GM18507 (cell line): ENCODE measurements at regions not wholly inside any gene's neighbourhood (a gene's known extent, or its start where the extent isn't known, plus 50 kb on each side); places are given as distances from the start of the nearest gene placed in this dataset.

ENCODE experiments used
- DNase-seq: peaks from one replicate; pipeline ENCODE4 v3.0.0; 2011; ENCODE audit warnings: low read depth; ENCODE audit not compliant: insufficient read length; ENCODE audit errors: extremely low spot score
- FAIRE-seq: peaks from 2 replicates; lab custom pipeline; 2011; peaks lifted over from hg19 to GRCh38; lab: Jason Lieb, UNC

DNA sequence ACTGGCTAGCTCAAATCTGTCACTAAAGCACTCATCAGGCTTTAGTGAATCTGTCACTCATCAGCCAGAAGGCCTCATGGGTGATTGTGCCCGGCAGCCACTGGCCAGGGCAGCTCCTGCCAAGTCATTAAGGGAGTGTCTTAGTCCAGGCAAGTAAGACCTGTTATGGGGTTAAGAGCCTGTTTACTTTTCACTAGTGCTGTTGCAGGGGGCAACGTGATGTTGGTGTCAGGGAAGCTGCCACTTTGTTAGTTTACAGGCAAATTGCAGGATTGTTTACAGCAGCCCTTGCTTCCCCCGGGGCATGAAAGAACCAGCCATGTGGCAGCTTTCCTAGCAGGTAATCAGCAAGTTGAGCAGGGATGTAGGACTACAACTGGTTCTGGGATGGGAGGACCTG is 155.6 kb upstream of the NCAM1 start:
- FAIRE-seq (no peak), DNase-seq (no peak)

DNA sequence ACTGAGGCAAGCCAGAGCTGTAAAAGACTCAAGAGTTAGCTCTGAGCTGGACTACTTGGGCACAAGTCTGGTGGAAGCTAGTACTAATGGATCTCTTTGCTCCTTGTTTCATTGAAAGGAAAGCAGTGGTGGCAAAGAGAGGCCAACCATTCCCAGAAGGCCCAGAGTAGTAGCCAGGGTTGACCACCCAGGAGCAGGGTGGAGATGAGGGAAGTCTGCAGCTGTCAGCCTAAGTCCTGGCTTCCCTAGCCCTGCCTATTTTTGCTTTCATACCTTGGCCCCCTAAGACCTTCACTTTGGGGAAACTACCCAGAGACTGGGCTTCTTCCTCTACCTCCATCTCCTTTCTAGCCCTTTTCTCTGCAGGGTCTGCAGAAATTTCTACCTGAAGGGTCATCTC is 155.0 kb upstream of the NCAM1 start:
- FAIRE-seq: no peak
- DNase-seq: no peak

DNA sequence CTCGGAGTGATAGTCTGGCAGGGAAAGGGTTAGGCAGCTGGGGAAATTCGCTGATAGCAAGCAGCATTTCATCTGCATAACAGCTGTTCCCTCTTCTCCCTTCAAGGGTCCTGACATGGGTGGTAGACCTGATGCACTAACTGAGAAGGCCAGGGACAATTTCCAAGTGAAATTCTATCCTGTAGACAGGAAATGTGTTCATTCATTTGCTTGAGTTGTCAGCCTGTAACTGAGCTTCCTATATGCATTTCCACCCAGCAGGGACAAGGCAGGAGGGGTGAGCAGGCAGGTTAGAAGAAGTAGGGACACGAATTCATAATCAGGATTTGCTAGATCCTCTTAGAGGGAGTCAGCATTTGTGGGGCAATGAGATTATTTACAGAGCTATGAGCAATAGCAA is 154.3 kb upstream of the NCAM1 start:
- FAIRE-seq (no peak), DNase-seq (no peak)

DNA sequence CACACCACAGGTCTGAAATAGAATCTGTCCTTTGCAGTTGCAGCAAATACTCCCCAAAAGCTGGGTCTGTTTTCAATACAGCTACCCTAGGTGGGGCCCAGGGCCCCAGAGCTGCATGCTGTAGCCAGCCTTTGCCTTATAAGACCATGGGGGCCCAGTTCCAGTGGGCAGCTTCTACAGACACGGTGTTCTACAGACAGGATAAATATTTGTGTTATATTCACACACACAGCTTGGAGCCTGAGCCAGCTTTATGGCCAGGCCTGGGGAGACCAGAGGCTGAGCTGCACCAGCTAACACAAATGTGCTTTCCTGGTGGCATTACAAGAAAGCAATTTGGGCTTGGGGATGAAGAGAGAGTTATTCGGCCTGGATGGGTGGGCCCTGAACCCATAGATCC is 151.8 kb upstream of the NCAM1 start:
- FAIRE-seq (no peak), DNase-seq (no peak)

DNA sequence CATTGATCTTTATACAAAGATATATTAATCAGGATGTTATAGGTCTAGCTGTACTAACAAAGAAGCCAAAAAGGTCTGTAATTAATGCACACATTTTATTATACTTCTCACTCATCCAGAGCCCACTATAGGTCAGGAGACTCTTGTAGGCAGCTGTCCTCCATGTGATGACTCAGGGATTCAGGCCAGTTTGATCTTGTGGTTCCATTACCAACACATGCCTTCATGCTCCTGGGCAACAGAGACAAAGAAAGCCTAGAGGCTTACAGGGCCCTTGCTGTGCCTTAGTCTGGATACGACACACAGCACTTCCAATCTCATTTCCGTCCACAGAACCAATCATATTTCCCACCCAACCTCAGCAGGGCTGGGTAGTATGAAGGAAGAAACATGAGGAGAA is 150.3 kb upstream of the NCAM1 start:
- no peak for FAIRE-seq
- DNase-seq: no peak

DNA sequence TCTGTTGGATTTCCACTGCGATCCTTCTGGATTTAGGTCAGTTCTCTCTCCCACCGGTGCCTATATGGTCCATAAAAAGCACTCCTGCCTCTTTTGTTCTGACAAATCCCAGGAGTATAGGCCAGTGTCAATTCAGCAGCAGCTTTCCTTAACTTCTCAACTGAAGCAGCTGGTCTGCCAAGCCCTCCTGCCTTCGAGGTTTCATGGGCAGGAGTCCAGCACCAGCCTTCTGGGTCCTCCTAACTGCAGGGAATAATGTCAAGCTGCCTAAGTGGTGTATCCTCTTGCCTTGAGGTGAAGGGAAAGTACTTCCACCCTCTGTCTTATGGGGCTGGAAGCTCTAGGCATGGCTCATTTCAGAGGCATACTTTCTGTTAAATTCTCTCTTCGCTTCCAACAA is 149.4 kb upstream of the NCAM1 start:
- DNase-seq: no peak
- FAIRE-seq: no peak

DNA sequence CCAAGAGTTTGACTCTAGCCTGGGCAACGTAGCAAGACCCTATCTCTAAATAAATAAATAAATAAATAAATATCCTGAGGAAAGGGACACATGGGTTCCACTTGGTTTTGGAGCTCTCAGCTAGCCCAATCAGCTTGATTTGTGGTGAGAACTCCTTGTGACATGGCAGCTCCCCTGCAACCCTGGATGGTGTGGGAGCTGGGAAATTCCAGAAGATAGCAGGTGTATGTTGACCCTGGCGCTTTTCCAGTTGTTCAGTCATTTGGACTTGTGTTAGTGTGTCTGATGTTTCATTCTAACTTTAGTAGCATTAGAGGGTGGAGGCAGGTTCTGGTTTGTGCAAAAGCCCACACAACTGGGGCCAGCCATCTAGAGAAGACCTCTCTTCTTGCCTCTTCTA is 148.5 kb upstream of the NCAM1 start:
- FAIRE-seq: no peak
- no peak for DNase-seq

DNA sequence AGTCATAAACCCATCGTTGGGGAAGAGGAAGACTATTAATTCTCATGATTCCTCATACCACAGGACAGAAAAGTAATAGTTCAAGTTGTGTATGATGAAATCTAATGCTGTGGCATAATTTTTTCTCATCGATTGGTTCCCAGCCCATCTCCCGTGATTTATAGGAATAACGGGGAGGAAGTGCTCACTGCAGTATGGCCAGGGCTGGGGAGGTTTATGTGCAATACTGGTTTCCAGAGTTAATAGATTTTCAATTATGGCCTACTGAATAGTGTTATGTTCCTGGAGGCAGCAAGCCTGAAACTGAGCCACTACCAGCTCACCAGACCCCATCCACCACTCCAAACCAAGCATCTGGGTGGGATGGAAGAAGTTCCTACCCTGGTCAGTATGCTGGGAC is 147.1 kb upstream of the NCAM1 start:
- FAIRE-seq: no peak
- DNase-seq: no peak

DNA sequence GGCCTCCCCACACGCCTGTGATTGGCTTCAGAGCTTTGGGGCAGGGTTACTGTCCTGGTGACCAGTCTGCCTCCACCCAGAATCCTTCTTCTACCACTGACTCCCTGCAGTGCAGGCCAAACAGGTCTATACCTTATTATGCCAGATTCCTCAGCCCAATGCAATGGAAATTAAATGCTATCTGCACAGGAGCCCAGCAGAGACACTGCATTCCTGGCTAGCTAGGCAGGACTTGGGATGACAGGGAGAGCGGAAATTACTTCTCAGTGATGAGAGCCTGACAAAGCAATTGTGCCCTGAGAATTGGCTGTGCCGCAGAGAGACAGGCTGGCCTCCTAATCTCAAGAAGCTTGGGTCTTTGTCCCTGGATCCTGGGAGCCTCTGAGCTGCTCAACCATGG is 143.8 kb upstream of the NCAM1 start:
- no peak for DNase-seq
- no peak for FAIRE-seq

DNA sequence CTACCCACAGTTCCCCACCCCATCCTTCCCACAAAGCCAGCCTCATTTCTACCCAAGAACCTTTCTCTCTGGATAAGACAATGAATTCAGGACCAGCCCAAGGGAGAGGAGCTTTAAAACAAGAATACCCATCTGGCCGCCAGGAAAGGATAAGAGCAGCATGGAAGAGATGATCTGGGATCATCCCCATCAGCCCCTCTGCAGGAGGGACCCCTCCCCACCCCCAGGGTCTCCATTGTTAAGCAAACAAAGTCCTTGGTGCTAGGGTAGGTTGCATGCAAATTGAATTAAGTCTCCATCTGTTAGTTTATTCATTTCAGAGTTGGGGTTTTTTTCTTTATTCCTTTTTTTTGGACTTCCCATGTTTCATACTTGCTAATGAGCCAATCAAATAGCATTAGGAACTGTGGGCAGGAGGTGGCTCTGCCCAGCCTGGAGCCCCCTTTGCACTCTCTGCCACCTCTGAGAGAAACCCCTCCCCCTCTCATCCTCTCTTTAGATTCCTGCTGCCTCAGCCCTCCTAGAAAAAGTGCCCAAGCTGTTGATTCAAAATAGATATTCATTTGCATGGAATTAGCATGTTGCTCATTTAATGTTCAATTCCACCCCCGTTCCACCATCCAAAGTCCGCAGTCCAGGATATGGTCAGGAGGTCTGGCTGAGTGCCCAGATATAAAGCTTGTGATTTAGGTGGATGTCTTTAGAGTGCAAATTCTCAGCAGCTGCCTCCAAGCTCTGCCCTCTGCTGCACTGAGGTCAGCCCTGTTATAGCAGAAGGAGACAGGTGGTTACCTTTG is 138.5 kb upstream of the NCAM1 start:
- no peak for DNase-seq
- FAIRE-seq: no peak

DNA sequence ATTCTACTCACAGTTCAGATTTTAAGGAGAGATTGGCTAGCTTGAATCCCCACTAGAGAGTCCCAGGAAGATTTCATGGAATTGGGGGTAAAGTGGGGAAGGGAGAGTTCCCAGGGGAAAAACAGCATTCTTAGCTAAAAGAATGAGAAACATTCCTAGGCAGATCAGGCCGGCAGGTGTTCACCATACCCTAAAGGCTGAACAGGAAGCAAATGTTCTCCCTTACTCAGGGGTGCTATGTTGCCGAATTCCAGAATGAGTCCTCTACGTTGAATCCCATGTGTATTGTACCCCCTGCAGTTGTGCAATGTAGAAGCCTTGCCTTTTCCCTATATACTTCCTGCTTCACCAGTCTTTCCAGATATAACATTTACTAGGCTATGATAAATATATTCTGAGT is 135.2 kb upstream of the NCAM1 start:
- DNase-seq (no peak), FAIRE-seq (no peak)

DNA sequence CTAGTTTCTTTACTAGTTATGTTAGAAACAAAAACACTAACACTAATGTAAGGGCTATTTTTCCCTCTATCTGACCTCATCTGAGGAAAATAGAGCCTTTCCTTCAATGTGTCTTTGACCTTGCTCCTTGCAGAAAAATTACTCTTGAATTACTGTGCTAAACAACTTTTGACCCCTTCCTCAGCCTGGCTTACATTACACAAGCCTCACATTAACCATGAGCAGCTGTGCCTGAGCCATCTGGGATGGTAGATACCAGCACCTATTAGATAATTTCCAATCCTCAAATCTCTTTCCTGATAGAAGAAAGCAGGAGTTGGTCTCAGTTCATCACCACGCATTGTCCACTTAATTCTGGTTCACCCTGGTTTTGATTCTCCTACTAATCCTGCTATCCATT is 134.4 kb upstream of the NCAM1 start:
- no peak for FAIRE-seq

DNA sequence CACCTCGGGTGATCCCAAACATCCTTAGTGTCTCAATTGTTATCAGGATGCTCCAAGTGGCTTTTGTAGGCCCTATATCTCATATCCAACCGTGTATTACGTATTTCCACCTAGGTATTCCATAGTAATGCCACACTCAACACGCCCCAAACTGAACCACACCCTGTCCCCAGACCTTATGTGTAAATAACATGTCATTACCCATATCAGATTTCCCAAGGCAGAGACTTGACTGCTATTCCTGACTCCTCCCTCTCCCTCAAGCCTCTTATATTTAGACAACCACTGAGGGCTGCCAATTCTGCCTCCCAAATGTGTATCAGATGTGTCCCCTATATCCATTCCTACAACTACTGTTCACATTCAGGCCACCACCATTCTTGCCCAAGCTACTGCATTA is 132.8 kb upstream of the NCAM1 start:
- FAIRE-seq (no peak), DNase-seq (no peak)

More for the DNA sequence above, 134.4 kb upstream of the NCAM1 start:
- DNase-seq: no peak

DNA sequence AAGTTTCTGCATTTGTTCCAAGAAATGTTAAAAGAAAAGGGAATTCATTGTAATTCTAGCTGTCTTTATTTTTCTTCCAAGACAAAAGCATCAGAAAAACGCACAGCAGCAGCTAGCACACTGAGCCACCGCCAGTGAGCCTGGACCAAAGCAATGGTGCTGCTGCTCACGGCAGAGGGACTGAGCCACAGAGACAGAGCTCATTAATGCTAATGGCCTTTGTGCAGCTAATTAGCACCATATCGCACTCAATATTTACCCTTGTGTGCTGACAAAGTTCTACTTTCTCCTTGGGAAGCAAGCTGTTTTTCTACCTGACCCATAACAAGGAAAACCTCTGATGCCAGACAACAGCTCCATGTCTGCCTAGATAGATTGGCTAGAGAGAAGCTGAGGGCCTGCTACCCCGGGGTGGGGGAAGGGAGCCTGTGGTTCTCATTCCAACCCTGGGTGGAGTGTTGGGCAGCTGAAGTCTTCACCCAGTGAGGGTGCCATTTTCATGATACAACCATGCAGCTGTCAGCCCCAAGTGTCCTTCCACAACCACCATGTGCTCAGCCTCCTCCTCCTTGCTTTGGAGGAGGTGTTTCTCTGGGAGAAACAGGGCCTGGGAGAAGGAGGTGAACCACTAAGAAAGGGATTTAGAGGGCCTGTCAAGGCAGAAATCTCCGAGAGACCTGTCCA is 131.1 kb upstream of the NCAM1 start:
- DNase-seq (no peak), FAIRE-seq (no peak)

DNA sequence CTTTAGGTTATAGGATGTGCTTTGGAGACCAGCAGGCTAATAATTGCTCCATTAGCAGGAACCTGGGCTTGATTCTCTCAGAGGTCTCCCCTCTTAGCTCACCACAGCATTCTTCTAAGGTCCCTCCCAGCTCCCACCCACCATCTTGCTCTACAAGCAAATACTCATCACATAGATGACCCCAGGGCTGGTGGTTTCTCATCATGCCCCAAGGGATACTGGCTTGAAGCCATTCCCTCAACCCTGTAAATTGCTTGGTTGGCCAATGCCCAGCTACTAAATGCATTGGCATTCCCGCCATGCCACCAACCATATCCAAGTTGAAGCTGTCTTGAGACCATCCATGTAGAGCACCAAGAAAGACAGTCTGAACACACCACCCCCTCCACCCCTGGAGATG is 130.2 kb upstream of the NCAM1 start:
- DNase-seq (no peak), FAIRE-seq (no peak)

DNA sequence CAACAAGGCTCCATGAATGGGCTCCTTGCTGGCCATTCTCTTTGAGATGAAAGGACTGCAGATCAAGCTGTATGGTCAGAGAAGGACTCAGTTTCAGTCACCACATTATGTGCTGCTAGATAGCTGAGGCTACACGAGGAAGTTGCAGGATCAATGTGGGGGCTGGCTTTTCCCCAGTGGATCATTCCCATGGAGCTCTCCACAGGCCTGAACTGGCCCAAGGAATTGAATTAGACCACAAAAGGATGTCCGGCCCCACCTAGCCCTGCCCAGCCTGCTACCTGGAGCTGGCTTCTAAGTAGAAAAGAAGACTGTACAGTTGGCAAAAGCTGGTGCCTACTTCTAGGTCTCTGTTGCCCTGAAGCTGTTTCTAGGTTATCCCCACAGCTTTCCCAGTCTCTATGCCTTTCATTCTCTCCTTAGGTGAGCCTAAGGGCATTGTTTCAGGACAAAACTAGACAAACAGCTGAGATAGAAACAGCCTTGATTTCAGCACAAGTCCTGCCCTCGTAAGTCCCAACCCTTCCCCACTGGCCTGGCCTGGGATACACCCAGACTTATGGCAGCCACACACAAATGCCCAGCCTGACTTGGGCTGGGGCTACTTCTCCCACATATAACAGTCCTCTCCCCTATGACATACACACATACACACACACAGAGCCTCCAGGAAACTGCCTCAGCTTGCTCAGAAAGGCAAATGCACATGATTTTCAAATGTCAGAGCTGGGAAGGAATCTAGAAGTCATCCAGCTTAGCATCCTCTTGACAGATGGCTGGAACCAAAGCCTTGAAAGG is 129.1 kb upstream of the NCAM1 start:
- FAIRE-seq: no peak
- DNase-seq: no peak

DNA sequence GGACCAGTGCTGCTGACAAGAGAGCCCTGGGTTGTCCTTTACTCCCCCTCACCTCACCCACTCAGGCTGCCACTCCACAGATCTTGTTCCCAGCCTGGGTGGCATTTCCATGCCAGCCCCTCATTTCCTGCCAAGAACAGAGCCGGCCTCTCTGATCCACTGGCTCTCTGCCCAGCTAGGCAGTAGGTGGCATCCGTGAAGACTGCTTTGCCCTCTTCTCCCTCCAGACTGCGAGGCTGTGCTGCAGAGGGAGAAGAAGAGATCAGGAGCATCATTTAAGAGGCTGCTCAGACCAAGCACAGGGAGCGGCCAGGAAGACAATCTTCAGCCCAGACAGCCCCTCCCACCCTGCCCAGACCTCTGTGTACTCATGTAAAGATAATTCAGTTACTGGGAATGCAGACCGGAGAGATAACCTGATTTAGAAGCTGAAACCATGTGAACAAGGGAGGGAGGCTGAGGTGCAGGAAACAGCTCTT is 126.9 kb upstream of the NCAM1 start:
- no peak for DNase-seq
- FAIRE-seq: no peak

DNA sequence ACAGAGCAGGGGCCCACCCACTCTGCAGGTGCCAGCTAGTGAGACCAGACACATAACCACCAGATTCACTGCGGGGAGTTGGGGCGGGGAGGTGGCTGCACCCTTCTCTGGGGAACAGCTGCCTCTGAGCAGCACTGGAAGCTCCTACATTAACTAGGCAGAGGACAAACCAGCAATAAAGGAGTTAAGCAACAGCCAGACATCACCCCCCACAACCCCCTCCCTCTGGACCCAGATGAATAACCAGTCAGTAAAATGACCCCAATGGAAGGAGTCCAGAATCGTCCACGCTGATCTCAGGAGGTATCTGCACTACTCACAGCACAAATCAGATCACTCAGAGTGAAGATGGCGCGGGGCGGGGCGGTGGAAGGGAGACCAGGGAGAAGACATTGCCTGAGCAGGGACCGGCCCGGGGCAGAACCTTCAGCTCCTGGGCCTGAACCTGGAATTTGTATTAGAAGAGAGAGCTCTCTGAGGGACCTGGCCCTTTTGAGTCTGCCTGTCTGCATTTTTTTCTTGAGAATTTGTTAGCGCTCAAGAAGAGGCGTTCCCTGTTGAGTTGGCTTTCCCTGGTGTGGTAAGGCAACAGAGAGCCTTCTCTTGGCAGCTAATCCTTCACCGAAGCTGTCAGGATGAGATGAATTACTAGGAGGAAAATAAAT is 125.5 kb upstream of the NCAM1 start:
- DNase-seq: no peak
- no peak for FAIRE-seq

DNA sequence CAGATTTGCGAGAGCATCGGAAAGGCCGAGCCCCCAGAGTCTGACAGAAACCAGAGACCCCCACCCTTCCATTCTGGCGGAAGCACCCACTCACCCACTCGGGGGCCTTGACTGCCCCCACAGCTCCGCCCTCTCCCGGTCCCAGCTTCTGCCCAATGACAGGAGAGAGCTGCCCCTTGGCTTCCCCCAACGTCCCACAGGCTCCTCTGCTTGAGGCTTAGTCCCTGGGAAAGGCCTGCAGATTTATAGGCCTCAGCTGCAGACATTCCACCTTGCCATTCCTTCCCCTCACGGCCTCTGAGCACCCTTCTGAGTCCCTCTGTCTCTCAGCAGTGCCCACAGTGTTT is 125.0 kb upstream of the NCAM1 start:
- FAIRE-seq: no peak
- no peak for DNase-seq

DNA sequence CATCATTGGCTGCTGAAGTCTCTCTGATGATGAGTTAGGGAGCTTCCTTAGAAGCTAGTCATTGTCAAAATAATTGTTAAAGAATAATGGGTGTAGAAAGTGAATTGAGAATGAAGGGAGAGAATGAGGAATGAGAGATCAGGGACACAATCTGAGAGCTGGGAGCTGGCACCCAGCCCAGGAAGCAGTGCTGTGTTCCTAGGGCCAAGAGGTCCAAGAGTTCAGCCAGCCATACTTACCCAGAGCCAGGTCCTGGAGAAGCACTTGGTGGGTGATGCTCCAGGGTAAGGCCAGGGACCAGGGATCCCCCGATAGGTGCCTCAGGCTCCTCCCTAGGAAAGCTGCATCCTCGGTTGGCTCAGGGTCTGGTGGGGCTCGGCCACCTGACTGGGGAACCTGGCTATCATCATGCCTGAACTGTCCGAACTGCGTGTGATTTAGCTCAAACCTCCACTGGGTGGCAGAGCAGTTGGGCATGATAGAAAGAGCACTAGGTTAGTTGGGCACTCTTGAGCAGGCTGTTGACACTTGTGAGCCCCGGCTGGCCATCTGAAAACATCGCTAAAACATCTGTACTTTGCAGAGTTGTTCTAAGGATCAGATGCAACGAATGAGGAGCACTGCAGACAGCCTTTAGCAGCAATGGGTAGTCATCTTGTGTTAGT is 123.9 kb upstream of the NCAM1 start:
- DNase-seq (no peak), FAIRE-seq (no peak)
